Stomach (tissue), 8 donors: ENCODE measurements at regions not wholly inside any gene's neighbourhood (a gene's known extent, or its start where the extent isn't known, plus 50 kb on each side); places are given as distances from the start of the nearest gene placed in this dataset.

Source experiments
- DNase-seq, 2 donors: peaks; one replicate each; pipeline versions ENCODE4 v3.0.0 to v3.0.0-alpha.2; 2013 to 2019
- H3K27ac ChIP-seq, 5 donors: fragments of 200-600 bp in 4 of 5; sonication (generic) in 4 of 5; one replicate each; pipeline ENCODE4 v1.5.1; 2013 to 2019; ENCODE audit warnings: mild to moderate bottlenecking in 1 of 5, moderate library complexity in 1 of 5
- H3K27me3 ChIP-seq, 3 donors: fragments of 200-600 bp; sonication (generic); one replicate each; pipeline ENCODE4 v1.5.1; 2017 to 2019; ENCODE audit warnings: mixed run types in 1 of 3
- H3K36me3 ChIP-seq, 4 donors: fragments of 200-600 bp; sonication (generic); 1 replicate in 3 of 4; 2 replicates in 1 of 4; pipeline ENCODE4 v1.5.1; 2016 to 2019
- H3K4me1 ChIP-seq, 4 donors: fragments of 200-600 bp; sonication (generic); one replicate each; pipeline ENCODE4 v1.5.1; 2016 to 2019
- H3K4me3 ChIP-seq, 4 donors: fragments of 200-600 bp; sonication (generic) in 3 of 4; one replicate each; pipeline ENCODE4 v1.5.1; 2016 to 2019; ENCODE audit warnings: mild to moderate bottlenecking in 1 of 4
- H3K9me3 ChIP-seq, 4 donors: fragments of 200-600 bp; sonication (generic); one replicate each; pipeline ENCODE4 v1.5.1; 2016 to 2019
- EP300 ChIP-seq: sonication (generic); formaldehyde crosslinking; IDR thresholded peaks from one replicate; pipeline ENCODE4 v1.6.1; 2017; ENCODE audit warnings: antibody characterized with exemption
- POLR2A ChIP-seq, 4 donors: fragments of 450-650 bp; IDR thresholded peaks; one replicate each; pipeline ENCODE4 v1.6.1; 2016; ENCODE audit warnings: antibody characterized with exemption in 4 of 4, control low read depth in 2 of 4, mild to moderate bottlenecking in 1 of 4, moderate library complexity in 1 of 4
- POLR2AphosphoS5 ChIP-seq, 3 donors: sonication (generic); formaldehyde crosslinking; IDR thresholded peaks; one replicate each; pipeline ENCODE4 v1.6.1; 2016; ENCODE audit warnings: antibody characterized with exemption in 3 of 3
- WGBS, 5 donors: extraction: QIAGEN DNeasy Blood & Tissue Kit in 3 of 5; methylation state at CpG; one replicate each; pipeline versions ENCODE4 v1.1.5 to v1.1.7; 2013 to 2018; 5-methylcytosine and 5-hydroxymethylcytosine counted together
- intact Hi-C: fragments of 100-400 bp; cut with DNase I; formaldehyde crosslinking; loops from one replicate; pipeline ENCODE4 v1.15.1; 2023; ENCODE audit warnings: low total_unique reads
- TF ChIP-seq, protein P1 (sequence below), 7 experiments: fragments of 450-650 bp in 4 of 7; fragments of 200-600 bp in 3 of 7; sonication (generic) in 3 of 7; IDR thresholded peaks; one replicate each; pipeline ENCODE4 v1.5.1; 2016 to 2019; ENCODE audit warnings: antibody characterized with exemption in 7 of 7, control low read depth in 2 of 7, mild to moderate bottlenecking in 1 of 7
- donor health status: healthy with polysubstance abuse.
- donor health status: Bipolar disorder and iron deficiency.
- donor health status: healthy.

DNA sequence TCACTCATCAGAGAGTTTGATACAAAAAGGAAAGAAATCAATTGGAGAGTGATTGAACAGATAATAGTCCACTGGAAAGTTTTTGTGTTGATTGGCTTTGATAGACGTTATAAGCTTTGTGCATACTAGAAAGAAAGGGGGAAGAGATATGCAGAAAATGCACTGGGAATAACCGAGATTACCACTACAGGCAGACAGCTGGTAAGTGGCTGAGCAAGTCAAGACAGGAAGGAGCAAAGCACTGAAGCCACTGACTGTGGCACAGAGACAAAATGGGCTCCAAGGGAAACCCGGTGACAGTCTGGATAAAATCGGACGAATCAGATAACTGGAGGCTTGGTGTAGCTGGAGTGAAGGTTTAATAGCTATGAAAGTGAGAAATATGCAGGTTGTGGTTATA is 209.0 kb downstream of the SIM1 start:
- DNase-seq: no peak
- Histone ChIP-seq H3K4me3 (no peak overlapping the region), H3K27me3 (no peaks in the 10 kb centered on the region), H3K27ac (no peak overlapping the region), H3K36me3 (no peaks in the 10 kb centered on the region), H3K4me1 (no peaks in the 10 kb centered on the region), H3K9me3 (no peaks in the 10 kb centered on the region)
- TF ChIP-seq EP300 (no peak), POLR2A (IDR thresholded peaks at IDR 0.05) (no peak), POLR2AphosphoS5 (IDR thresholded peaks at IDR 0.05) (no peak)
- TF ChIP-seq, protein P1, sequence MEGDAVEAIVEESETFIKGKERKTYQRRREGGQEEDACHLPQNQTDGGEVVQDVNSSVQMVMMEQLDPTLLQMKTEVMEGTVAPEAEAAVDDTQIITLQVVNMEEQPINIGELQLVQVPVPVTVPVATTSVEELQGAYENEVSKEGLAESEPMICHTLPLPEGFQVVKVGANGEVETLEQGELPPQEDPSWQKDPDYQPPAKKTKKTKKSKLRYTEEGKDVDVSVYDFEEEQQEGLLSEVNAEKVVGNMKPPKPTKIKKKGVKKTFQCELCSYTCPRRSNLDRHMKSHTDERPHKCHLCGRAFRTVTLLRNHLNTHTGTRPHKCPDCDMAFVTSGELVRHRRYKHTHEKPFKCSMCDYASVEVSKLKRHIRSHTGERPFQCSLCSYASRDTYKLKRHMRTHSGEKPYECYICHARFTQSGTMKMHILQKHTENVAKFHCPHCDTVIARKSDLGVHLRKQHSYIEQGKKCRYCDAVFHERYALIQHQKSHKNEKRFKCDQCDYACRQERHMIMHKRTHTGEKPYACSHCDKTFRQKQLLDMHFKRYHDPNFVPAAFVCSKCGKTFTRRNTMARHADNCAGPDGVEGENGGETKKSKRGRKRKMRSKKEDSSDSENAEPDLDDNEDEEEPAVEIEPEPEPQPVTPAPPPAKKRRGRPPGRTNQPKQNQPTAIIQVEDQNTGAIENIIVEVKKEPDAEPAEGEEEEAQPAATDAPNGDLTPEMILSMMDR (IDR thresholded peaks at IDR 0.05): no peak
- intact Hi-C loops: no loop called here
- 63 to 70% (median 68%) methylated on average over 5 of the region's 5 CpGs for WGBS, 5 donors

DNA sequence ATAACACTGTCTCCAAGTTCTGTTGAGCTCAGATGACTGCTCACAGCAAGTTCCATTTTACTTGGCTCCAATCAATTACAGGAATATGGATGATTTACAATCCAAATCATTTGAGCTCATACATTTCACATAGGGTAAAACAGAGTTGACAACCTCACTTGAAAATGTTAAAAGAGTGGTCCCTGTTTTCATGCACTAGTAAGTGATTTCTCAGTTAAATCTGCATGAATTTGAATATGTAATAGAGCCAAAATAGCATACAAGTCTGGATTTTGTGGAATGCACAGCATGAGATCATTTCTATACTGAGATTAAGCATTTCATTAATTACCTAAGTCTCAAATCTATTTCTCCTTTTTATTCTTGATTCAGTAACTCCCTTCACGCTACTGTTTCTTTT is 217.6 kb downstream of the SIM1 start:
- no peak for TF ChIP-seq EP300
- TF ChIP-seq POLR2AphosphoS5 (IDR thresholded peaks at IDR 0.05): no peak
- TF ChIP-seq, protein P1 (IDR thresholded peaks at IDR 0.05): no peak
- no peak for TF ChIP-seq POLR2A (IDR thresholded peaks at IDR 0.05)
- WGBS, 5 donors: 84 to 92% (median 91%) methylated on average over 1 of the region's 1 CpG
- DNase-seq: no peak
- no peak overlapping the region for H3K4me3 ChIP-seq
- no peaks in the 10 kb centered on the region for H3K27me3 ChIP-seq
- intact Hi-C loops: no loop called here
- H3K36me3 ChIP-seq: no peaks in the 10 kb centered on the region
- no peaks in the 10 kb centered on the region for H3K9me3 ChIP-seq
- H3K27ac ChIP-seq: no peak overlapping the region
- H3K4me1 ChIP-seq: no peaks in the 10 kb centered on the region

DNA sequence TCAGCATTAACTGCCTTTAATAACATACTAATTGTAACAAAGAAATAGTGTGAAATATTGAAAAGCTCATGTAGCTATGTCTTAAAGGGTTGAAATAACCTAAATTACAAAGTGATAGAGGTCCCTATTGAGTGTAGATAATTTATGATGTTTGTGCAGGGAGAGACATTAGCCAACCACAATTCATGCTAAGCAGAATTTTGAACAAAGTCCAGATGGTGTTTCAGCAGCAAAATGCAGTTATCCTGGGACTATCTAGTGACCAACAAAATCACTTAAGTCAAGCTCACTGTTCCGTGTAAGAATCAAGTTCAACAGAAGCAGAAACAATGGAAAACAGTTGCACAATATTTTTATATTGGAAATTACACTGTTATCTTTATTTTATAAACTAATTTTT is 218.5 kb downstream of the SIM1 start:
- WGBS, 5 donors: 30 to 40% (median 36%) methylated on average over 1 of the region's 1 CpG
- Histone ChIP-seq H3K9me3 (no peaks in the 10 kb centered on the region), H3K4me3 (no peak overlapping the region), H3K27ac (no peak overlapping the region), H3K36me3 (no peaks in the 10 kb centered on the region), H3K4me1 (no peaks in the 10 kb centered on the region), H3K27me3 (no peaks in the 10 kb centered on the region)
- intact Hi-C loops: no loop called here
- TF ChIP-seq, protein P1 (IDR thresholded peaks at IDR 0.05): no peak
- TF ChIP-seq EP300: no peak
- TF ChIP-seq POLR2A (IDR thresholded peaks at IDR 0.05): no peak
- no peak for TF ChIP-seq POLR2AphosphoS5 (IDR thresholded peaks at IDR 0.05)
- peak in 1 of 2 donors; percentile 10 for DNase-seq

DNA sequence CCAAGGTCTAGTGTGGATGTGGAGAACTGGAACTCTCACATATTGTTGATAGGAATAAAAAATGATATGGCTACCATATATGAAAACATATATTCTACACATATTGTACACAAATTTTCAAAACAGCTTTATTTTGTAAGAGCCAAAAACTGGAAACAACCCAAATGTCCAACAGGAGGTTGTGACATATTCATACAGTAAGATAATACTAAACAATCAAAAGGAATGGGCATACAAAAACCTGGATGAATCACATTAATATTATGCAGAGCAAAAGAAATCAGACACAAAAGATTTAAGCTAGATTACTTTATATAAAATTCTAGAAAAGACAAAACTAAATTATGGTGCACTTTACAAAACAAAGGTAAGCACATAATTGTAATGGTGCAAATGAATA is 223.9 kb downstream of the SIM1 start:
- Histone ChIP-seq H3K9me3 (no peaks in the 10 kb centered on the region), H3K27ac (no peak overlapping the region), H3K4me1 (no peaks in the 10 kb centered on the region), H3K4me3 (no peak overlapping the region), H3K27me3 (no peaks in the 10 kb centered on the region), H3K36me3 (no peaks in the 10 kb centered on the region)
- TF ChIP-seq EP300 (no peak), POLR2AphosphoS5 (IDR thresholded peaks at IDR 0.05) (no peak), POLR2A (IDR thresholded peaks at IDR 0.05) (no peak)
- TF ChIP-seq, protein P1 (IDR thresholded peaks at IDR 0.05): no peak
- DNase-seq: no peak
- intact Hi-C loops: no loop called here

DNA sequence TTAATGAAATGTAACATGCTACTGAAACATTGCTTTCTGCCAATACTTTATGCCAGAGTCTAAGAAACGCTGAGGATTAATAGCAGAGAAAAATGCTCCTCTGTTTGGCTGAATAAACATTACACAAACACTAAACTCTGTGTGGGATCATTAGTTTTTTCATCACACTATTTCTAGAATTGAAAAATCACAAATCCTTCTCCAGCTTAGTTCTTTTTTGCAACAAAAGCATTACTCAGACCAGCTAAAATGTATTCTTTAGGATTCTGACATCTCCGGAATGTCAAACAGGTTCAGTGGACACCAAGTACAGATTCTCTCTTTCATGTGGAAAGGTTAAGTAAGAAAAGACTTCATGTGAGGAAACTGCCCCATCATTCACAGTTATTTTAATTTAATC is 226.9 kb downstream of the SIM1 start:
- H3K27me3 ChIP-seq: no peaks in the 10 kb centered on the region
- 38 to 61% (median 48%) methylated on average over 2 of the region's 2 CpGs for WGBS, 5 donors

More for the DNA sequence above, 226.9 kb downstream of the SIM1 start:
- intact Hi-C loops: no loop called here
- Histone ChIP-seq H3K27ac (no peak overlapping the region), H3K4me1 (no peaks in the 10 kb centered on the region), H3K4me3 (no peak overlapping the region), H3K9me3 (no peaks in the 10 kb centered on the region), H3K36me3 (no peaks in the 10 kb centered on the region)
- TF ChIP-seq, protein P1 (IDR thresholded peaks at IDR 0.05): no peak
- DNase-seq: no peak
